ENCODE measurements at regions not wholly inside any gene's neighbourhood (a gene's known extent, or its start where the extent isn't known, plus 50 kb on each side); places are given as distances from the start of the nearest gene placed in this dataset.
"Not testable (repeated sequence)": the region's sequence is repeated elsewhere in the genome, so short reads cannot be mapped to it uniquely, and the experiment has no call there.

DNA sequence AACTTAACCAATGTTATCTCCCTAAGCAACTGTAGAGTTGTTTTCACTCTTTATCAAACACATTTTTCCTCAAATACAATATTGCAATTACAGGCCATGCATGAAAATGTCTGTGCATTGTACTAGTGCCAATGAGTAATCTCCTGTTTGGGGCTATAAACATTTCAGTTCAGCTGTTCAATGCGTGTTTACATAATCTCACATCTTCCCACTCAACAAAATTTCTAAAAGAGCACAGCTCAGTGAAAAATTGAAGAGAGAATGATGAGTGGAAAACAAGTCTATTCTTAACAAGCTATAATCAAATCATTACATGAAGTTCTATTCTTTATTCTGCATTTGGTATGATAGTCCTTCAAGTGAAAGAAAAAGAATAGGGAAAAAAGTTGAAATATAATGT lies 780.5 kb upstream of the CDH9 start:
- no peak for DNase-seq (ENCODE audit: low read depth)

- DNase-seq (ENCODE audit: low read depth) = no peak
Observed at GRCh38 chr5:27814983-27815382, 776.6 kb upstream of the CDH9 start.

GRCh38 chr5:27814286-27814685 lies 775.9 kb upstream of the CDH9 start:
- no peak for DNase-seq (ENCODE audit: low read depth)

DNA sequence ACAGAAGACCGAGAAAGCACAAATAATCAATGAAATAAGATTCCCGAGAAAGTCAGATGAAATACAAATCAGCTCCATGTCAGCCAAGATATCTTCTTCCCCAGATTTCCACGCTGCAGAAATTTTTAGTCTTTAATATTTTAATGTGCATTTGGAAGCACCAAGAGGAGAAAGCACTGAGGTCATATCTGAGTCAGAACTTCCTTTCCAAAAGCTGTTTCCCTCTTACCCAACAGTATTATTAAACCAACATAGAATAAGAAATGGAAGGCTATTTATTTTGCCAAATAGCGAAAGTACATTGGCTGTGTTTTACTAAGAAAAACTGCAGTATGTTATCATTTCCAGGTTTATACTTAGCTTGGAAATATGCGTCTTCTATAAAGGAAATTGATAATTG lies 772.1 kb upstream of the CDH9 start:
- no peak for DNase-seq (ENCODE audit: low read depth)

- no peak for DNase-seq (ENCODE audit: low read depth)
Observed at GRCh38 chr5:27797220-27797619, 758.8 kb upstream of the CDH9 start.

- no peak for DNase-seq (ENCODE audit: low read depth)
Observed at GRCh38 chr5:27788184-27788583, 749.8 kb upstream of the CDH9 start.

GRCh38 chr5:27784317-27784716 lies 745.9 kb upstream of the CDH9 start:
- no peak for DNase-seq (ENCODE audit: low read depth)

DNA sequence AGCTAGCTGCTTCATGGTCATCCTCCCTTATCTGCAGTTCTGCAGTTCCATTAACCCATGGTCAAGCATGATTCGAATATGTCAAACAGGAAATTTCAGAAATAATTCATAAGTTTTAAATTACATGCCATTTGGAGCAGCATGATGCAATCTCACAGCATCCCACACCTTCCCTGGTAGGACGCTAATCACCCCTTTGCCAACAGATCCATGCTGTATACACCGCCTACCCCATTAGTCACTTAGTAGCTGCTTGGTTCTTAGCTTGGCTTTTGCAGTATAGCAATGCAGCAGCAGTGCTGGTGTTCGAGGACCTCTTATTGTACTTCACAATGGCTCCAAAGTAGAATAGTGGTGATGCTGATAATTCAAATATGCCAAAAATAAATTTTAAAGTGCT lies 739.7 kb upstream of the CDH9 start:
- no peak for DNase-seq (ENCODE audit: low read depth)

GRCh38 chr5:27773636-27774035 lies 735.2 kb upstream of the CDH9 start:
- no peak for DNase-seq (ENCODE audit: low read depth)

- no peak for DNase-seq (ENCODE audit: low read depth)
Observed at GRCh38 chr5:27773166-27773565, 734.8 kb upstream of the CDH9 start.

- DNase-seq (ENCODE audit: low read depth) = no peak
Observed at GRCh38 chr5:27769748-27770402, 731.5 kb upstream of the CDH9 start.

DNA sequence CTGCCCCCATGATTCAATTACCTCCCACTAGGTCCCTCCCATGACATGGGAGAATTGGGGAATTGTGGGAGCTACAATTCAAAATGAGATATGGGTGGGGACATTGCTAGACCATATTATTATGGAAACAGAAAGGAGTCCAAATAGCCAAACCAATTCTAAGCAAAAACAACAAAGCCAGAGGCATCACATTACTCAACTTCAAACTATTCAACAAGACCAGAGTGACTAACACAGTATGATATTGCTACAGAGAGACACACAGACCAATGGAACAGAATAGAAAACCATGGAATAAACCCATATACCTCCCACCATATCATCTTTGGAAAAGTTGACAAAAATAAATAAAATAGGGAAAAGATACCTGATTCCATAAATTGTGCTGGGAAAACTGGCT lies 710.5 kb upstream of the CDH9 start:
- DNase-seq (ENCODE audit: low read depth) = no peak

DNA sequence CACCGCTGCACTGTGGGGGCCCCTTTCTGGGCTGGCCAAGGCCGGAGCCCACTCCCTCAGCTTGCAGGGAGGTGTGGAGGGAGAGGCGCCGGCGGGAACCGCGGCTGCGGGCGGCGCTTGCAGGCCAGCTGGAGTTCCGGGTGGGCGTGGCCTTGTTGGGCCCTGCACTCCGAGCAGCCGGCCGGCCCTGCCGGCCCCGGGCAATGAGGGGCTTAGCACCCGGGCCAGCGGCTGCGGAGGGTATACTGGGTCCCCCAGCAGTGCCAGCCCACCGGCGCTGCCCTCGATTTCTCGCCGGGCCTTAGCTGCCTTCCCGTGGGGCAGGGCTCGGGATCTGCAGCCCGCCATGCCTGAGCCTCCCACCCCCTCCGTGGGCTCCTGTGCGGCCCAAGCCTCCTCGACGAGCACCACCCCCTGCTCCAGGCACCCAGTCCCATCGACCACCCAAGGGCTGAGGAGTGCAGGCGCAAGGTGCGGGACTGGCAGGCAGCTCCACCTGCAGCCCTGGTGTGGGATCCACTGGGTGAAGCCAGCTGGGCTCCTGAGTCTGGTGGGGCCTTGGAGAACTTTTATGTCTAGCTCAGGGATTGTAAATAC lies 705.1 kb upstream of the CDH9 start:
- DNase-seq (ENCODE audit: low read depth) = not testable (repeated sequence)

DNA sequence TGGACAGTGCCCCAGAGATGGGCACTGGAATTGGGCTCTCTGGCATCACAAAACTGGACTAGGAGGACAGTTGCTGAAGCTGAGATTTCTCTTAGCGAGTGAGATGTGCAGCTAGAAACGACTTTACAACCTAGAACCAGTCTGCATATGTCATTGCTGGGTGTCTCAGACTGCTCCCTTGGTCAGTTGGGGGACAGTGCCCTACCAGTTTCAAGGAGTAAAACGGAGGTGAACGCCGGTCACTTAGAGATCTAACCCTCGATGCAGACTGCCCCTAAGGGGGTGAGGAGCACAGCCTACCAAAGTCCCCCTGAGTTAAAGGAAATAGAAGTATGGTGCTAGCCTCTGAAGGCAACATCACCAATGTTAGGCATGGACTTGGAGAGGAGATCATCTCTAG lies 704.4 kb upstream of the CDH9 start:
- no peak for DNase-seq (ENCODE audit: low read depth)

DNA sequence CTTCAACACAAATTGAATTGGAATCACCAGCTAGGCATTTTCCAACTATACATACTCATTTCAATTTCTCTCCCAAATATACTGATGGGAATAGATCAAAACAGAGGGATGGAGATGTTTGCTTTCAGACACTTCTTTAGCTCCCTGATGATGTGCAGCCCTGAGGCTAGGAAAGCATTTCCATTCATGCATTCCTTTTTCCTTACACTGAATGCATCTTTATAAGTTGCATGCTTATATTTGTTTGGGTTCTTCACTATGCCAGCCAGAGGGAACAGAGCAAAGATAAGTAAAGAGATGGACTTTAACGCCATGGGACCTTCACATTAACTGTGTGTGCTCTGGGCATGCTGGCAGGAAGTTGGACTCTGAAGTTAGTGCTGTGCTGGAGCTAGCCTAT lies 696.5 kb upstream of the CDH9 start:
- DNase-seq (ENCODE audit: low read depth) = no peak

DNA sequence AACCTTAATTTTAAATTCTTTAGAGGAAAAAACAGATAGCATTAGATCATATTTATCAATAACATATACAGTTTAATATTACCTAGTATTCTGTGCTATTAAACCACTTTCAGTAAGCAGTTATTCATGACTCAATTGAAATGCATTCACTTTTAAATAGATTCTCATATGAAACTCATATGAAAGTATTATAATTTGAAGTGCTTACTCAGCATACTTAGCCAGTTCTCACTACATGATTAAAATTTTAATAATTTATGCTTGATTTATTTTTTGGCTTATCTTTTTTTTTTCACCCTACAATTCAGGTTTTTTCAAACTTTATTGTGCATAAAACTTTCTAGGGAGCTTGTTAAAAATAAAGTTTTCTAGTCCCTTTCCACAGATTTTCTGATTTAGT lies 694.9 kb upstream of the CDH9 start:
- DNase-seq (ENCODE audit: low read depth) = no peak

- DNase-seq (ENCODE audit: low read depth) = no peak
Observed at GRCh38 chr5:27727254-27727653, 688.9 kb upstream of the CDH9 start.

DNA sequence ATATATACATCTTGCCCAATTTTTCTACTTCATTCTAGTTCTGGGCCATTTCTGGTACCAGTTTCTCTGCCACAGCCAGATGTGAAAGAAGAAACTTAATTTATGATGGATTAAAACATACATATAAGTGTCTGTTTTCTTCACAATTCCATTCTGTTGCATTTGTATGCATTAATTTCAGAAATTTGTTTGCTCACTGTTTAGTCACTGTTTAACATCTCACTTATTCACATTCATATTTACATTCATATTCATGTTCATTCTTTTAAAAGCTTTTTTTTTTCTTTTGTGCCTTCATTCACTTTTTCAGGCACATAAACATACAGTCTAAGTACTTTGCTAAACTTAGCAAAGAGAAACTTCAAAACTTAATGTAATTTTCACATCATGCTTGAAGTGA lies 684.0 kb upstream of the CDH9 start:
- no peak for DNase-seq (ENCODE audit: low read depth)

- no peak for DNase-seq (ENCODE audit: low read depth)
Observed at GRCh38 chr5:27708534-27708933, 670.1 kb upstream of the CDH9 start.

DNA sequence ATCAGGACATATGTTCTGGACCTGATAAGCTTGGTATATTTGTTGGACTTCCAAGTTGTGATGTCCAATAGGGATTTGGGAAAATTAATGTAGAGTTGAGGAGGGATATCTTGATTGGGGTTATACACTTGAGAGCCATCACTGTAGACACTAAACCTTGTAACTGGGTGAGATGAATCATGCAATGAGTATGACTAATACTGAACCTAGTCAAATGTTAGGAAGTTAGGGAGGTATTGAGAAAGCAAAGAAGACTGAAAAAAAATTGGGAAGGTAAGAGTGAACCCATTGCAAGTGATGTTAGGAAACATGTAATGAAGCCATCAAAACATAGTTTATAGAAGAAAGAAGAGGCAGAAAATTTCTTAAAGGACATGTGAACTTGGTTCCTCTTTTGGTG lies 668.4 kb upstream of the CDH9 start:
- DNase-seq (ENCODE audit: low read depth) = no peak

GRCh38 chr5:27705661-27706060 lies 667.3 kb upstream of the CDH9 start:
- no peak for DNase-seq (ENCODE audit: low read depth)

- no peak for DNase-seq (ENCODE audit: low read depth)
Observed at GRCh38 chr5:27701931-27702903, 663.8 kb upstream of the CDH9 start.

DNA sequence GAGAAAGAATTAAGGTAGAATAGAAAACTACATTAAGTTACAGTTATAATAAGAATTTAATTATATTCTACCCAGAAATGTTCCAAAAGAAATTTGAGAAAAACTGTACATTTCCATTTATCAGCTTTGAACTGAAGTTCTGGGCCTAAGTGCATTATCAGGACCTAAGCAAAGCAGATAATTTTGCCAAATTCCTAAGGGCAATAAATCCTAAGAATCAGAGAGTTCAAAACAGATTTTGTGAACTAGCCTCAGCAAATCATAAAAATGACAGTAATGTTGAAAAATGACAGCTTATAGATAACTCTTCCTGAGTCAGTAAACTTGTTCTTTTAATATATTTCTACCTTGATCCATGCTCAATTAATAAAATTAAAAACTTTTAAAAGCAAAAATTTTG lies 662.1 kb upstream of the CDH9 start:
- DNase-seq (ENCODE audit: low read depth) = no peak

Data from GM04503 (cell line).